IgD-negative memory B cell (primary cell): ENCODE measurements at regions not wholly inside any gene's neighbourhood (a gene's known extent, or its start where the extent isn't known, plus 50 kb on each side); places are given as distances from the start of the nearest gene placed in this dataset.

ENCODE experiments used
- H3K27ac Mint-ChIP-seq, 3 donors: one replicate each; pipeline ENCODE4 v1.8.0; 2020 to 2022; ENCODE audit warnings: mild to moderate bottlenecking in 3 of 3, mixed read lengths in 3 of 3, moderate library complexity in 1 of 3
- H3K27me3 Mint-ChIP-seq: one replicate; pipeline ENCODE4 v1.8.0; 2021; ENCODE audit warnings: mixed read lengths
- H3K36me3 Mint-ChIP-seq: one replicate; pipeline ENCODE4 v1.8.0; 2020; ENCODE audit warnings: mild to moderate bottlenecking, mixed read lengths
- H3K4me1 Mint-ChIP-seq, 3 donors: one replicate each; pipeline ENCODE4 v1.8.0; 2020 to 2022; ENCODE audit warnings: mixed read lengths in 3 of 3, mild to moderate bottlenecking in 1 of 3
- H3K4me3 Mint-ChIP-seq, 4 donors: one replicate each; pipeline ENCODE4 v1.8.0; 2020 to 2022; ENCODE audit warnings: mild to moderate bottlenecking in 4 of 4, mixed read lengths in 4 of 4, moderate library complexity in 3 of 4
- H3K9me3 Mint-ChIP-seq, 3 donors: one replicate each; pipeline ENCODE4 v1.8.0; 2020 to 2021; ENCODE audit warnings: mixed read lengths in 3 of 3, mild to moderate bottlenecking in 1 of 3

DNA sequence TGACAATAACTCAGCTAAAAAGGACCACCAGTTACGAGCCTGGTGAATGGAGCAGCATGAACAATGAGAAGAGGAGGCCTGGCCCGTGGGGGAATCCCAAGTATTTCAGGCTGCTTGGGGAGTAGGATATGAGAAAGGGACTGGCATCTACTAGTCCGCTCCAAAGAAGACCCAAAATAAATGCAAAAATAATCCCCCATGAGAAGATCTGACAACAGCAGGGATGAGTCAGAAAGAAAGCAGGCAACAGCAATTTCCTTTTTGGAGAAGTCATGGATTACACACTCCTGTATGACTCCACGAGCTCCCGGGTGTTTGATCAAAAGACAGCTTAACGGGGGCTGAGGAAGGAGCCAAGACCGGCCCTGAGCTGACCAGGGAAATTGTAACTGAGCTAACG lies 111.4 kb downstream of the SOX11 start:
- Mint-ChIP-seq H3K27ac (no peak overlapping the region), H3K36me3 (no peaks in the 10 kb centered on the region), H3K4me1 (peaks cover 0 to 2% (median 0%) of the 10 kb centered on the region in 3 donors), H3K9me3 (peaks cover 2 to 7% (median 4%) of the 10 kb centered on the region in 3 donors), H3K4me3 (no peak overlapping the region), H3K27me3 (no peaks in the 10 kb centered on the region)

GRCh38 chr2:5818961-5819600 lies 126.9 kb downstream of the SOX11 start:
- Mint-ChIP-seq H3K4me3 (no peak overlapping the region), H3K27me3 (no peaks in the 10 kb centered on the region), H3K4me1 (peaks cover 0 to 1% (median 0%) of the 10 kb centered on the region in 3 donors), H3K9me3 (peaks cover 3 to 5% (median 5%) of the 10 kb centered on the region in 3 donors), H3K27ac (no peak overlapping the region), H3K36me3 (peaks cover 1% of the 10 kb centered on the region)

DNA sequence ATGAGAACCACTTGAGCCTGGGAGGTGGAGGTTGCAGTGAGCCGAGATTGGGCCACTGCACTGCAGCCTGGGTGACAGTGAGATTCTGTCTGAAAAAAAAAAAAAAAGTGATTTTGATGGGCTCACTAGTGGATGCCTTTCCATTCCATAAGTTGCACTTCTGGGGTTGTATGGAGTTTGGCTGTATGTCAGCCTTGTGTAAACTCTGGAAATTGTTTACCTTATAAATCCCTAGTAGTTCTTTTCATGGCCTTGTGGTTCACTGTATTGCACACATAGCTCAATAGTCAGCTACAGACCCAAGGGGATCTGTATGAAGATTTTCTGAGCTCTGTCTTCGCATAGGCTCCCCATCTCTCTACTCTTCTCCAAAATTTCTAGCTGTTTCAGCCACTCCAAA lies 131.9 kb downstream of the SOX11 start:
- Mint-ChIP-seq H3K27me3 (no peaks in the 10 kb centered on the region), H3K36me3 (no peaks in the 10 kb centered on the region), H3K4me1 (peaks cover 0 to 2% (median 0%) of the 10 kb centered on the region in 3 donors), H3K9me3 (peaks cover 0 to 12% (median 5%) of the 10 kb centered on the region in 3 donors), H3K27ac (no peak overlapping the region), H3K4me3 (no peak overlapping the region)

DNA sequence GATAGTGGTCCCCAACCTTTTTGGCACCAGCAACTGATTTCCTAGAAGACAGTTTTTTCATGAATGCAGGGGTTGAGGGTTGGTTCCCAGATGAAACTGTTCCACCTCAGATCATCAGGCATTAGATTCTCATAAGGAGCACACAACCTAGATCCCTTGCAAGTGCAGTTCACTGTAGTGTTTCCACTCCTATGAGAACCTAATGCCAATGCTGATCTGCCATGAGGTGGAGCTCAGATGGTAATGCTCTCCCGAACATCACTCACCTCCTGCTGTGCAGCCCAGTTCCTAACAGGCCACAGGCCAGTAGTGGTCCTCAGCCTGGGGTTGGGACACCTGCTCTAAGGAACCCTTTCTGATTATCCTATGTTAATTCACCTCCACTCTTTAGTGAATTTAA lies 133.5 kb downstream of the SOX11 start:
- no peak overlapping the region for H3K27ac Mint-ChIP-seq
- no peaks in the 10 kb centered on the region for H3K27me3 Mint-ChIP-seq
- H3K9me3 Mint-ChIP-seq: peaks cover 0 to 12% (median 5%) of the 10 kb centered on the region in 3 donors
- H3K4me1 Mint-ChIP-seq: peaks cover 0 to 2% (median 0%) of the 10 kb centered on the region in 3 donors
- H3K4me3 Mint-ChIP-seq: no peak overlapping the region
- H3K36me3 Mint-ChIP-seq: no peaks in the 10 kb centered on the region

DNA sequence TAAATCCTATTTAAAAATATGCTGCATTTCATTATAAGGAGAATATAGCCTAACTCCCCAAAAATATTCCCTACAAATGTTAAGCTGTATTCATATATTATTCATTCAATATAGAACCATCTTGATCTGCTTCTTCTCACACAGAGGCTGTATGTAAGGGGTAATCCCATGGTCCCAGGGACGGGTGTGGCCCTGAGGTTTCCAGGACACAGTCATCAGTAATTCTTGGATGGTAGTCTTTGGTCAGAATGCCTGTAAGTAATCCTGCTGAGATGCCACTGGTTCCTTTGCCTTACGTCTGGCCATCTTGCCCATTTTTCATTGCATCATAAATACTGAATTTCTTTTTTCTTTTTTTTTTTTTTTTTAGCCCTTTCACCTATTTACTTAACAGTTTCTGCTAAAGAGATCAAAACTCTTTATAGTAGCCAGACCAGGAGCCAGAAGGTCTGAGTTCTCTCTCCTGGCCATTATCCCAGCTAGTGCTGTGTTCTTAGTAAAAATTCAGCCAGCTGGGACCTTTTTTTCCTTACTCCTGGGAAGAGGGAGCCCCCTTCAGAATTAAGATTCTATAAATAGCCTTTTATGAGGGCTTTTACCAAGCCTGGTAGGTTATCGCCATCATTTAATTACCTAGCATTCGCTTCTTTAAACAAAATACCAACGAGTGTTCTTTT lies 134.9 kb downstream of the SOX11 start:
- peaks cover 0 to 12% (median 5%) of the 10 kb centered on the region in 3 donors for H3K9me3 Mint-ChIP-seq
- H3K4me1 Mint-ChIP-seq: peaks cover 0 to 2% (median 0%) of the 10 kb centered on the region in 3 donors
- H3K4me3 Mint-ChIP-seq: no peak overlapping the region
- no peaks in the 10 kb centered on the region for H3K36me3 Mint-ChIP-seq
- H3K27ac Mint-ChIP-seq: no peak overlapping the region
- H3K27me3 Mint-ChIP-seq: peaks cover 2% of the 10 kb centered on the region

- H3K27me3 Mint-ChIP-seq: peaks cover 2% of the 10 kb centered on the region
- peaks cover 4% of the 10 kb centered on the region for H3K36me3 Mint-ChIP-seq
- peaks cover 0 to 1% (median 0%) of the 10 kb centered on the region in 3 donors for H3K9me3 Mint-ChIP-seq
- H3K27ac Mint-ChIP-seq: no peak overlapping the region
- no peak overlapping the region for H3K4me3 Mint-ChIP-seq
- no peaks in the 10 kb centered on the region for H3K4me1 Mint-ChIP-seq
These were observed 142.3 kb downstream of the SOX11 start for GRCh38 chr2:5834501-5834900.

GRCh38 chr2:5839550-5839949 lies 147.4 kb downstream of the SOX11 start:
- H3K4me3 Mint-ChIP-seq: no peak overlapping the region
- no peaks in the 10 kb centered on the region for H3K4me1 Mint-ChIP-seq

DNA sequence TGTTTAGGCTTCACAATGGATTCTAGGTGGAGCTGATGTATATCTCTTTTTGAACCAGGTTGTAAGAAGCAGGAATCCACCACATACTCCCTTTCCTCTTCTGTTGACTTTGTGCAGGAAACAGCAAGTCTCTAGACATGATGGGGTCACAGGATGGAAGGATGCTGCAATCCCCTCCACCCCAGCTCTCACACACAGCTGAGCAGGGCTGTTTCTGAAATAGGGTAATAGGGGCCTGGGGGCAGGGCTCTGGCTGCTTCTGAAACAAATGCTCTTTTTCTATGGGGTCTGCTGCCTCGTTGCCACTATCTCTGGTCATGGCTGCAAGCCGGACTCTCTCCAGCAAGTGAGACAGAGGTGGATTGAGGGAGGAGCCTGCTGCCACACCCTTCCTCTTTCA lies 148.9 kb downstream of the SOX11 start:
- Mint-ChIP-seq H3K36me3 (no peaks in the 10 kb centered on the region), H3K4me3 (no peak overlapping the region), H3K9me3 (peaks cover 0 to 2% (median 1%) of the 10 kb centered on the region in 3 donors), H3K4me1 (no peaks in the 10 kb centered on the region), H3K27me3 (no peaks in the 10 kb centered on the region), H3K27ac (no peak overlapping the region)

More at GRCh38 chr2:5839550-5839949, 147.4 kb downstream of the SOX11 start:
- no peak overlapping the region for H3K27ac Mint-ChIP-seq
- H3K27me3 Mint-ChIP-seq: no peaks in the 10 kb centered on the region
- no peaks in the 10 kb centered on the region for H3K36me3 Mint-ChIP-seq
- H3K9me3 Mint-ChIP-seq: peaks cover 0 to 3% (median 1%) of the 10 kb centered on the region in 3 donors

DNA sequence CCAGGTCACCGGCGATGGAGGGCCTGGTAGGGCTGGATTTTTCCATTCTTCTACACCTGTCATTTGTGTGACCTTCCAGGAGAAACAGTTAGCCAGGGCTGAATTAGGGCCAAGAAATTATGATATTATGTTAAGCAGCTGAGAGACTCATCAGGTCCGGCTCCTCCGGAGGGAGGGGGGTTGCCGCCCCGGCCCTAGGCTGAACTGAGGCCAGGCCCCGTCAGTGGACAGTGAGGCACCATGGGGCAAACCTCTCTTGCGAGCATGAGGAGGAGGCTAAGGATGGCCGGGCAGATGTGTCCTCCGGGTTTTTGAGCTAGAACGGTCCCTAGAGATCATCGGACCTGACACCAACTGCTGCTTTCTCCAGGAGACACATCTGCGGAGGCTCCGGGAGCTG lies 150.1 kb downstream of the SOX11 start:
- no peaks in the 10 kb centered on the region for H3K27me3 Mint-ChIP-seq
- no peak overlapping the region for H3K4me3 Mint-ChIP-seq
- H3K9me3 Mint-ChIP-seq: peaks cover 0 to 2% (median 1%) of the 10 kb centered on the region in 3 donors
- no peak overlapping the region for H3K27ac Mint-ChIP-seq
- no peaks in the 10 kb centered on the region for H3K4me1 Mint-ChIP-seq
- no peaks in the 10 kb centered on the region for H3K36me3 Mint-ChIP-seq

DNA sequence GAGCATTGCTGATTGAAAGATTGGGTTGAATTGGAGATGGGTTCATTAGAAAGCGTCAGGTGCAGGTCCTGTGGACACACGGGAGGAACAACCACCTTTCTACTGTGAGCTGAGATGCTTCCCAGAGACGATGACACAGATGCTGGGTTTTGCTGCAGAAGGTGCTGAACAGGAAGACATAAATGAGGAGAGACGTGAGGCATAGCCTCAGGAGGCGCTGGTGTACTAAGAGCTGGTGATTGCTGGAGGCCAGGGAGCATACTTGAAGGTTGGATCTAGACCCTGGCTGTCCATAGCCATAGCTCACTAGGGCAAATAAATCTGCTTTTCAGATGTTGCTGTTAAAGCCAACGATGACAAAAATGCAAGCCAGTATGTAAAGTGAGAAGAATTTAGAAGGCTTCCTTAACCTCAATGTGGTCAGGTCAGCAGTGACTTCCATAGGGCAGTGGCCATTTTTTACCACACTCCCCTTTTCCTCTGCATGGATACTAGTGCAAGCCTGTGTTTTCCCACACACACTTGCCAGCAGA lies 153.7 kb downstream of the SOX11 start:
- H3K27ac Mint-ChIP-seq: no peak overlapping the region
- H3K27me3 Mint-ChIP-seq: no peaks in the 10 kb centered on the region
- H3K9me3 Mint-ChIP-seq: peaks cover 0 to 2% (median 1%) of the 10 kb centered on the region in 3 donors
- no peaks in the 10 kb centered on the region for H3K4me1 Mint-ChIP-seq
- no peak overlapping the region for H3K4me3 Mint-ChIP-seq
- H3K36me3 Mint-ChIP-seq: no peaks in the 10 kb centered on the region

GRCh38 chr2:5846881-5847280 lies 154.7 kb downstream of the SOX11 start:
- no peak overlapping the region for H3K4me3 Mint-ChIP-seq
- no peaks in the 10 kb centered on the region for H3K27me3 Mint-ChIP-seq
- no peaks in the 10 kb centered on the region for H3K4me1 Mint-ChIP-seq
- peaks cover 0 to 3% (median 2%) of the 10 kb centered on the region in 3 donors for H3K9me3 Mint-ChIP-seq
- no peak overlapping the region for H3K27ac Mint-ChIP-seq
- no peaks in the 10 kb centered on the region for H3K36me3 Mint-ChIP-seq

DNA sequence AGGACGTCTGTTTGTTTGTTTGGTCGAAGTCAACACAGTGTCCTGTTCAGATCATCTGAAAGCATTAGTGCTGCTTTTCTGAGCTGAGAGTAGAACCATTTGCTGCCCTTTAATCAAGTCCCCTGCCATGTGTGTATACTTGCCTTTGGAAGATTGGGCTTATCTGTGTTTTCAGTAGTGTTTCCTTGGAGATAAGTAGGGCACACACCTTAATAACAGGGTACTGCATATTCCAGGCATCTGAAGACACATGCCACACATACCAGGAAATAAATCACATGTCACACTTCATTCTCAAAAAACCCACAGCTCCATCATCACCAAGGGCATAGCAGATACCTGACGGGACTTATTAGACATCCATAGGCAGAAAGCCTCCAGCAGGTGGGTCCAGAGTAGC lies 157.4 kb downstream of the SOX11 start:
- Mint-ChIP-seq H3K27me3 (no peaks in the 10 kb centered on the region), H3K9me3 (peaks cover 0 to 3% (median 0%) of the 10 kb centered on the region in 3 donors), H3K4me3 (no peak overlapping the region), H3K27ac (no peak overlapping the region), H3K36me3 (no peaks in the 10 kb centered on the region), H3K4me1 (no peaks in the 10 kb centered on the region)

DNA sequence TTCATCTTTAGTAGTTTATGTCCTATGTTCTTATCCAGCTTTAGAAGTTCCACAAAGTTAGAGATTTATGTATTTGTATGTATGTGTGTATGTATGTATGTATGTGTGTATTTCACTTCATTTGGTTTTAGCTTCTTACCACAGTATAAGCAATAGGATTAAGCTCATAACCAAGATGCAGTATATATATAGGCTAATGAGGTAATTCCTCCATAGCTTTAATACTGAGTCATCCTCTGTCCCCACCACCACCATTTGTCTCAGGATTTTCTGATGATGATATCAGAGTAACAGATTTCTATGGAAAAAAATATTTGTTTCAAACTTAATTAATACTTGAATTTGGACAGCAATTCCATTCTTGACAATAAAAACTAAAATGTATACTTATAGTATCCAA lies 159.2 kb downstream of the SOX11 start:
- H3K27me3 Mint-ChIP-seq: no peaks in the 10 kb centered on the region
- H3K4me3 Mint-ChIP-seq: no peak overlapping the region
- H3K27ac Mint-ChIP-seq: no peak overlapping the region
- no peaks in the 10 kb centered on the region for H3K36me3 Mint-ChIP-seq
- H3K4me1 Mint-ChIP-seq: no peaks in the 10 kb centered on the region
- peaks cover 0 to 3% (median 0%) of the 10 kb centered on the region in 3 donors for H3K9me3 Mint-ChIP-seq

GRCh38 chr2:5854797-5855196 lies 162.6 kb downstream of the SOX11 start:
- Mint-ChIP-seq H3K36me3 (no peaks in the 10 kb centered on the region), H3K4me3 (no peak overlapping the region), H3K9me3 (peaks cover 0 to 5% (median 0%) of the 10 kb centered on the region in 3 donors), H3K27me3 (no peaks in the 10 kb centered on the region), H3K4me1 (no peaks in the 10 kb centered on the region), H3K27ac (no peak overlapping the region)

DNA sequence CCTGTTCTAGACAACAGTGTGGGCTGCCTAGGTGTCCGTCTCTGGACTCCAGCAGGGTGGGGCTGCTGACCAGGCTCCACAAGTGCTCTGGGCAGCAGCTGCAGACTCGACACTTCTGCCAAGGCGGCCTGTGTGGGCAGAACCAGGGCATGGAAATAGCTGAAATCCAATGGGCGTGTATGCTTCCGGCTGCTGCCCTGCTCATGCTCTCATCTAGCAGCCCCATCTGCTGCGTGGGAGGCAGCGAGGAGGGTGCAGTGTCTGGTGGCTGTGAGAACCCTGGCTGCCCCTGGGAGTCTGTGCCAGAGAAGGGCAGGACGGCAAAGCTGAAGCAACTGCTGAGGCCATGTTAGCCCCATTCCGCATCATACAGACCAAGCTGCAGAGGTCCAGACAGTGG lies 174.9 kb downstream of the SOX11 start:
- H3K4me3 Mint-ChIP-seq: no peak overlapping the region
- no peak overlapping the region for H3K27ac Mint-ChIP-seq
- H3K36me3 Mint-ChIP-seq: no peaks in the 10 kb centered on the region
- H3K9me3 Mint-ChIP-seq: peaks cover 3 to 5% (median 5%) of the 10 kb centered on the region in 3 donors
- H3K27me3 Mint-ChIP-seq: no peaks in the 10 kb centered on the region
- no peaks in the 10 kb centered on the region for H3K4me1 Mint-ChIP-seq
